ENCODE measurements at regions not wholly inside any gene's neighbourhood (a gene's known extent, or its start where the extent isn't known, plus 50 kb on each side); places are given as distances from the start of the nearest gene placed in this dataset.

- TF ChIP-seq REST (IDR thresholded peaks at IDR 0.05; ENCODE audit: insufficient replicate concordance, low read depth): no peak
- TF ChIP-seq CTCF (IDR thresholded peaks at IDR 0.05; ENCODE audit: insufficient read depth, low read length): no peak
- no peak for TF ChIP-seq POLR2AphosphoS5 (IDR thresholded peaks at IDR 0.05; ENCODE audit: low read depth)
- TF ChIP-seq GABPA (IDR thresholded peaks at IDR 0.05; ENCODE audit: low read depth): no peak
- TF ChIP-seq SPI1 (IDR thresholded peaks at IDR 0.05; ENCODE audit: borderline replicate concordance, low read depth): no peak
Measured at GRCh38 chr9:6696178-6696577, 50.6 kb upstream of the GLDC start.
